K562 (cell line): ENCODE measurements at regions not wholly inside any gene's neighbourhood (a gene's known extent, or its start where the extent isn't known, plus 50 kb on each side); places are given as distances from the start of the nearest gene placed in this dataset.

Experiments
- ATAC-seq: fragments of 200-7000 bp; cut with Tn5 transposase; 3 replicates; pipeline ENCODE4 v1.9.1; 2020; ENCODE audit warnings: moderate library complexity
- BruUV-seq: library from RNA; stranded (reverse); fragments of 400-500 nt; replicated peaks from 2 replicates; lab custom pipeline; 2021; lab: Mats Ljungman, UMichigan
- CTCF ChIA-PET: fragments of 300-600 bp; formaldehyde crosslinking; extraction: SDS; loops from one replicate; lab custom pipeline; 2021; ENCODE audit warnings: low intra/inter-chr PET ratio; lab: Yijun Ruan, JAX
- POLR2A ChIA-PET: fragments of 300-600, 350-650 bp; sonication (Branson Sonifier 250); formaldehyde crosslinking; extraction: SDS; loops from one replicate; lab custom pipeline; 2021; ENCODE audit warnings: antibody characterized with exemption, inconsistent platforms; lab: Yijun Ruan, JAX
- DNase-seq, 4 experiments: peaks; one replicate each; pipeline versions ENCODE4 v3.0.0 to v3.0.0-alpha.2; 2011 to 2018; ENCODE audit warnings: low spot score in 3 of 4, mixed read lengths in 3 of 4; ENCODE audit errors: extremely low read depth in 1 of 4
- FAIRE-seq: peaks from 2 replicates; lab custom pipeline; 2011; peaks lifted over from hg19 to GRCh38; lab: Jason Lieb, UNC
- H2AFZ ChIP-seq: 2 replicates; pipeline ENCODE4 v1.6.0; 2011; ENCODE audit warnings: low read depth, low read length, control low read depth, inconsistent platforms
- H3K27ac ChIP-seq: fragments of 200-600 bp; 3 replicates; pipeline ENCODE4 v1.8.0; 2011; ENCODE audit warnings: low read depth, mild to moderate bottlenecking, control low read depth, inconsistent platforms, low read length, moderate library complexity, mixed read lengths; ENCODE audit errors: extremely low read depth
- H3K27me3 ChIP-seq, 2 experiments: fragments of 300-600 bp in 1 of 2; 2 replicates in 1 of 2; 3 replicates in 1 of 2; pipeline versions ENCODE4 v1.6.0 to v1.8.0; 2011; ENCODE audit warnings: inconsistent platforms in 2 of 2, low read length in 2 of 2, mild to moderate bottlenecking in 1 of 2, mixed read lengths in 1 of 2, moderate library complexity in 1 of 2; ENCODE audit not compliant: control insufficient read depth in 2 of 2, insufficient read depth in 2 of 2
- H3K36me3 ChIP-seq: fragments of 300-600 bp; 3 replicates; pipeline ENCODE4 v1.8.0; 2011; ENCODE audit warnings: mild to moderate bottlenecking, low read length, inconsistent platforms; ENCODE audit not compliant: control insufficient read depth, insufficient read depth
- H3K4me1 ChIP-seq, 2 experiments: fragments of 200-600 bp in 1 of 2; replicated peaks in 1 of 2; 2 replicates in 1 of 2; 3 replicates in 1 of 2; pipeline versions ENCODE4 v1.5.1 to v1.8.0; 2011; ENCODE audit warnings: inconsistent platforms in 2 of 2, low read length in 2 of 2, mild to moderate bottlenecking in 1 of 2, mixed read lengths in 1 of 2, moderate library complexity in 1 of 2; ENCODE audit not compliant: control insufficient read depth in 2 of 2, insufficient read depth in 2 of 2
- H3K4me2 ChIP-seq: 2 replicates; pipeline ENCODE4 v1.6.1; 2011; ENCODE audit warnings: low read length, control low read depth, inconsistent platforms, mixed read lengths; ENCODE audit not compliant: insufficient read depth
- H3K4me3 ChIP-seq: fragments of 200-600 bp; sonication (generic), shearing (Covaris generic); 2 replicates; pipeline ENCODE4 v1.5.1; 2016; ENCODE audit warnings: control low read depth, inconsistent platforms
- H3K79me2 ChIP-seq: fragments of 200-600 bp; 3 replicates; pipeline ENCODE4 v1.8.0; 2011; ENCODE audit warnings: low read length, inconsistent platforms; ENCODE audit not compliant: control insufficient read depth, insufficient read depth
- H3K9ac ChIP-seq, 2 experiments: 2 replicates each; pipeline versions ENCODE4 v1.6.0 to v1.6.1; 2011; ENCODE audit warnings: low read depth in 2 of 2, low read length in 2 of 2, control low read depth in 1 of 2, inconsistent platforms in 1 of 2, mild to moderate bottlenecking in 1 of 2, mixed read lengths in 1 of 2; ENCODE audit not compliant: insufficient read depth in 1 of 2
- H3K9me1 ChIP-seq: one replicate; pipeline ENCODE4 v1.6.0; 2011; ENCODE audit warnings: inconsistent platforms, mild to moderate bottlenecking, low read length, moderate library complexity; ENCODE audit not compliant: control insufficient read depth, insufficient read depth
- H3K9me3 ChIP-seq: replicated peaks from 2 replicates; pipeline ENCODE4 v1.5.1; 2011; ENCODE audit warnings: low read depth, low read length, inconsistent platforms; ENCODE audit not compliant: control insufficient read depth, insufficient read depth
- H4K20me1 ChIP-seq: replicated peaks from 2 replicates; pipeline ENCODE4 v1.6.1; 2011; ENCODE audit warnings: low read length, inconsistent platforms, mixed read lengths; ENCODE audit not compliant: control insufficient read depth, insufficient read depth
- ADNP ChIP-seq: fragments of 200-800 bp; sonication (Bioruptor generic); IDR thresholded peaks from 2 replicates; pipeline ENCODE4 v1.6.1; 2016; ENCODE audit warnings: missing genetic modification characterization, missing compliant biosample characterization
- HDAC2 ChIP-seq: fragments of 450-650 bp; IDR thresholded peaks from 2 replicates; pipeline ENCODE4 v1.6.1; 2016; ENCODE audit warnings: mild to moderate bottlenecking
- KAT2B ChIP-seq: IDR thresholded peaks from one replicate; pipeline ENCODE4 v1.6.1; 2012; ENCODE audit warnings: low read depth, mild to moderate bottlenecking, control low read depth, inconsistent platforms, low read length, moderate library complexity
- MCM5 ChIP-seq: fragments of 450-650 bp; IDR thresholded peaks from 2 replicates; pipeline ENCODE4 v1.6.1; 2016; ENCODE audit warnings: low read depth
- SNIP1 ChIP-seq: fragments of 450-650 bp; IDR thresholded peaks from 2 replicates; pipeline ENCODE4 v1.7.1; 2017; ENCODE audit warnings: low read depth, mild to moderate bottlenecking
- TFE3 ChIP-seq: fragments of 450-650 bp; formaldehyde crosslinking; IDR thresholded peaks from 2 replicates; pipeline ENCODE4 v1.4.0; 2020; ENCODE audit warnings: mild to moderate bottlenecking, mixed read lengths
- USF1 ChIP-seq: sonication (generic); formaldehyde crosslinking; IDR thresholded peaks from 2 replicates; pipeline ENCODE4 v1.9.0; 2022; ENCODE audit warnings: mild to moderate bottlenecking, missing genetic modification reagents
- ZNF140 ChIP-seq: fragments of 250-450 bp; sonication (Bioruptor Pico); IDR thresholded peaks from 2 replicates; pipeline ENCODE4 v1.8.0; 2021; ENCODE audit warnings: moderate library complexity, mild to moderate bottlenecking, inconsistent platforms
- WGBS: fragments of 100-300 bp; shearing (Covaris generic); methylation state at CpG from one replicate; pipeline ENCODE4 v1.1.6; 2016; ENCODE audit warnings: low coverage, mixed read lengths; ENCODE audit not compliant: insufficient coverage; ENCODE audit errors: missing lambda C conversion rate; 5-methylcytosine and 5-hydroxymethylcytosine counted together
- in situ Hi-C: fragments of 300-500 bp; cut with MboI; formaldehyde crosslinking; loops from 4 replicates; pipeline ENCODE4 v1.15.0; 2018; ENCODE audit warnings: inconsistent platforms, mixed read lengths
- intact Hi-C: fragments of 100-400 bp; cut with micrococcal nuclease; formaldehyde crosslinking; loops from 2 replicates; pipeline ENCODE4 v1.14.2; 2022

GRCh38 chr5:60504342-60504741, 195.6 kb downstream of the DEPDC1B start:
- TF ChIP-seq MCM5: no peak
- no peak for TF ChIP-seq KAT2B
- no peak for TF ChIP-seq ZNF140 (CRISPR knock-in tag)
- TF ChIP-seq HDAC2: no peak
- no peak for TF ChIP-seq ADNP (tag)
- TF ChIP-seq SNIP1: no peak
- Histone ChIP-seq H3K9ac (no peak overlapping the region), H3K79me2 (no peaks in the 10 kb centered on the region), H3K9me3 (no peaks in the 10 kb centered on the region), H3K9me1 (no peaks in the 10 kb centered on the region), H3K27ac (no peak overlapping the region), H3K4me3 (no peak overlapping the region), H3K4me1 (no peaks in the 10 kb centered on the region), H2AFZ (no peak overlapping the region), H3K4me2 (no peak overlapping the region), H3K27me3 (no peaks in the 10 kb centered on the region; a peak in 1 of 5 replicates), H4K20me1 (no peaks in the 10 kb centered on the region), H3K36me3 (no peaks in the 10 kb centered on the region)
- in situ Hi-C loops: no loop called here
- CTCF ChIA-PET: no interaction called here
- WGBS: 0% methylated on average over 2 of the region's 2 CpGs
- DNase-seq (no peak), FAIRE-seq (no peak), ATAC-seq (no peak)
- POLR2A ChIA-PET: interaction anchor here (0.8 kb wide), 1 partner anchor 8 kb away, joined by 3 read pairs; no protein-coding TSS in a partner anchor
- intact Hi-C loops: no loop called here
- BruUV-seq: no TSS peak

- no peaks in the 10 kb centered on the region for H3K9me1 ChIP-seq
- no peak overlapping the region for H3K4me2 ChIP-seq
- ChIA-PET CTCF (no interaction called here), POLR2A (no interaction called here)
- no peaks in the 10 kb centered on the region; a peak in 1 of 5 replicates for H3K27me3 ChIP-seq
- no peak for TF ChIP-seq USF1 (CRISPR knock-in tag)
- TF ChIP-seq TFE3: peak; percentile 31; the same call in 1 of the 2 replicates
- H3K79me2 ChIP-seq: no peaks in the 10 kb centered on the region
- no peak overlapping the region for H2AFZ ChIP-seq
- H4K20me1 ChIP-seq: no peaks in the 10 kb centered on the region
- DNase-seq (no peak), FAIRE-seq (no peak), ATAC-seq (no peak)
- H3K9ac ChIP-seq: no peak overlapping the region
- H3K36me3 ChIP-seq: no peaks in the 10 kb centered on the region
- no peak overlapping the region for H3K27ac ChIP-seq
- no peaks in the 10 kb centered on the region for H3K9me3 ChIP-seq
- no peaks in the 10 kb centered on the region for H3K4me1 ChIP-seq
- no TSS peak for BruUV-seq
- no peak overlapping the region for H3K4me3 ChIP-seq
- intact Hi-C loops (no loop called here), in situ Hi-C loops (no loop called here)
- 4% methylated on average over 2 of the region's 2 CpGs for WGBS
These were observed 196.2 kb downstream of the DEPDC1B start for GRCh38 chr5:60503771-60504170.
